Parathyroid adenoma (tissue), 2 donors: ENCODE measurements at regions not wholly inside any gene's neighbourhood (a gene's known extent, or its start where the extent isn't known, plus 50 kb on each side); places are given as distances from the start of the nearest gene placed in this dataset.
"Not testable (repeated sequence)": the region's sequence is repeated elsewhere in the genome, so short reads cannot be mapped to it uniquely, and the experiment has no call there.

Experiments
- H2AFZ ChIP-seq: fragments of 300-600 bp; sonication (generic); one replicate; pipeline ENCODE4 v1.7.0; 2017; ENCODE audit warnings: antibody characterized with exemption, mild to moderate bottlenecking
- H3K27ac ChIP-seq: fragments of 300-600 bp; sonication (generic); one replicate; pipeline ENCODE4 v1.7.0; 2017
- H3K27me3 ChIP-seq: fragments of 300-600 bp; sonication (generic); one replicate; pipeline ENCODE4 v1.7.0; 2017; ENCODE audit warnings: low read length; ENCODE audit not compliant: control insufficient read depth, insufficient read depth
- H3K36me3 ChIP-seq: fragments of 300-600 bp; sonication (generic); one replicate; pipeline ENCODE4 v1.7.0; 2017; ENCODE audit warnings: low read length; ENCODE audit not compliant: control insufficient read depth, insufficient read depth
- H3K4me1 ChIP-seq: fragments of 300-600 bp; sonication (generic); one replicate; pipeline ENCODE4 v1.7.0; 2017; ENCODE audit warnings: control low read depth
- H3K4me2 ChIP-seq: fragments of 300-600 bp; sonication (generic); one replicate; pipeline ENCODE4 v1.7.0; 2017; ENCODE audit warnings: low read length
- H3K4me3 ChIP-seq: fragments of 300-600 bp; sonication (generic); one replicate; pipeline ENCODE4 v1.7.0; 2017; ENCODE audit warnings: low read depth, low read length
- H3K79me2 ChIP-seq: fragments of 300-600 bp; sonication (generic); one replicate; pipeline ENCODE4 v1.7.0; 2017; ENCODE audit warnings: control low read depth
- H3K9ac ChIP-seq: fragments of 300-600 bp; sonication (generic); one replicate; pipeline ENCODE4 v1.7.0; 2017; ENCODE audit warnings: mild to moderate bottlenecking
- H3K9me3 ChIP-seq: fragments of 300-600 bp; sonication (generic); one replicate; pipeline ENCODE4 v1.7.0; 2017; ENCODE audit warnings: low read length; ENCODE audit not compliant: control insufficient read depth
- TF ChIP-seq, protein P1 (sequence below): fragments of 300-600 bp; sonication (generic); IDR thresholded peaks from one replicate; pipeline ENCODE4 v1.7.0; 2017; ENCODE audit warnings: antibody characterized with exemption, mild to moderate bottlenecking
- donor health status: primary hyperparathyroidism.

DNA sequence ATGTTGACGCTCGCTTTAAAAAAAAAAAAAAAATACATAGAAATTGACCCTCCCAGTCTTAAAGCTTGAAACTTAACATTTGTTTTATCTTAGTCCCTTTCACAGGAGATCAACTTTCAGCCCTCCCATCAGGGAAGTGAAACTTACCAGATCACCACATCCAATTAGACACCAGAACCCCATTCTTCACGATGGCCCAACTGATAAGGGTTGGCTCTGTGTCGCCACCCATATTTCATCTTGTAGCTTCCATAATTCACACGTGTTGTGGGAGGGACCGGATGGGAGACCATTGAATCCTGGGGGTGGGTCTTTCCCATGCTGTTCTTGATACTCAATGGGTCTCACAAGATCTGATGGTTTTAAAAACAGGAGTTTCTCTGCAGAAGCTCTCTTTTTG, 629.4 kb upstream of the KCND2 start:
- no peak overlapping the region for H3K9ac ChIP-seq
- H2AFZ ChIP-seq = no peak overlapping the region
- TF ChIP-seq, protein P1, sequence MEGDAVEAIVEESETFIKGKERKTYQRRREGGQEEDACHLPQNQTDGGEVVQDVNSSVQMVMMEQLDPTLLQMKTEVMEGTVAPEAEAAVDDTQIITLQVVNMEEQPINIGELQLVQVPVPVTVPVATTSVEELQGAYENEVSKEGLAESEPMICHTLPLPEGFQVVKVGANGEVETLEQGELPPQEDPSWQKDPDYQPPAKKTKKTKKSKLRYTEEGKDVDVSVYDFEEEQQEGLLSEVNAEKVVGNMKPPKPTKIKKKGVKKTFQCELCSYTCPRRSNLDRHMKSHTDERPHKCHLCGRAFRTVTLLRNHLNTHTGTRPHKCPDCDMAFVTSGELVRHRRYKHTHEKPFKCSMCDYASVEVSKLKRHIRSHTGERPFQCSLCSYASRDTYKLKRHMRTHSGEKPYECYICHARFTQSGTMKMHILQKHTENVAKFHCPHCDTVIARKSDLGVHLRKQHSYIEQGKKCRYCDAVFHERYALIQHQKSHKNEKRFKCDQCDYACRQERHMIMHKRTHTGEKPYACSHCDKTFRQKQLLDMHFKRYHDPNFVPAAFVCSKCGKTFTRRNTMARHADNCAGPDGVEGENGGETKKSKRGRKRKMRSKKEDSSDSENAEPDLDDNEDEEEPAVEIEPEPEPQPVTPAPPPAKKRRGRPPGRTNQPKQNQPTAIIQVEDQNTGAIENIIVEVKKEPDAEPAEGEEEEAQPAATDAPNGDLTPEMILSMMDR = no peak
- no peak overlapping the region for H3K4me2 ChIP-seq
- no peak overlapping the region for H3K4me3 ChIP-seq
- H3K36me3 ChIP-seq = no peaks in the 10 kb centered on the region
- no peaks in the 10 kb centered on the region for H3K27me3 ChIP-seq
- H3K27ac ChIP-seq = no peak overlapping the region
- H3K9me3 ChIP-seq = no peaks in the 10 kb centered on the region
- H3K4me1 ChIP-seq = no peaks in the 10 kb centered on the region
- no peaks in the 10 kb centered on the region for H3K79me2 ChIP-seq

DNA sequence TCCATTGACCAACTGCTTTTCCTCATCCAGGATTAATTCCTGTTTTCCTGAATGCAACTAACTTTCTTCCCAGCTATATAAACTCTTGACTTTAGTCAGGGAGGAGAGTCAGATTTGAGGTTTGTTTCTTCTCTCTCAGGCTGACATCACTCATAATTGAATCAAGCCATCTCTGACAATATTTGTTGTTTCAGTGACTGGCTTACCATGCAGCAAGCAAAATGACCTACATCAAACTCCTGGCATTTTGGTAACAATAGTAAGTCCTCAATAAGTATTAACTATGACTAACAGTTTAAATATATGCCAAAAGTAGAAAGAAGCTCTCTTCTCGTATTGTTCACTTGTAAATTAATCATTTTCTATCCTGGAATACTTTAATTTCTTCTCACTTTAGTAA, 625.7 kb upstream of the KCND2 start:
- H2AFZ ChIP-seq = no peak overlapping the region
- H3K27me3 ChIP-seq = no peaks in the 10 kb centered on the region
- H3K27ac ChIP-seq = no peak overlapping the region
- H3K36me3 ChIP-seq = no peaks in the 10 kb centered on the region
- no peaks in the 10 kb centered on the region for H3K9me3 ChIP-seq
- TF ChIP-seq, protein P1 = no peak
- H3K4me2 ChIP-seq = no peak overlapping the region
- no peak overlapping the region for H3K9ac ChIP-seq
- no peaks in the 10 kb centered on the region for H3K4me1 ChIP-seq
- no peaks in the 10 kb centered on the region for H3K79me2 ChIP-seq
- H3K4me3 ChIP-seq = no peak overlapping the region

DNA sequence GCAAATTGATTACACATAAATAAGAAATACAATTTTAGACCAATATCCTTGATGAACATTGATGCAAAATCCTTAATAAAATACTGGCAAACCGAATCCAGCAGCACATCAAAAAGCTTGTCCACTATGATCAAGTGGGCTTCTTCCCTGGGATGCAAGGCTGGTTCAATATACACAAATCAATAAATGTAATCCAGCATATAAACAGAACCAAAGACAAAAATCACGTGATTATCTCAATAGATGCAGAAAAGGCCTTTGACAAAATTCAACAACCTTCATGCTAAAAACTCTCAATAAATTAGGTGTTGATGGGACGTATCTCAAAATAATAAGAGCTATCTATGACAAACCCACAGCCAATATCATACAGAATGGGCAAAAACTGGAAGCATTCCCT, 624.2 kb upstream of the KCND2 start:
- not testable (repeated sequence) for H2AFZ ChIP-seq, H3K36me3 ChIP-seq, H3K9ac ChIP-seq, H3K9me3 ChIP-seq, H3K79me2 ChIP-seq, H3K4me1 ChIP-seq, H3K27ac ChIP-seq, H3K27me3 ChIP-seq, H3K4me2 ChIP-seq, H3K4me3 ChIP-seq

DNA sequence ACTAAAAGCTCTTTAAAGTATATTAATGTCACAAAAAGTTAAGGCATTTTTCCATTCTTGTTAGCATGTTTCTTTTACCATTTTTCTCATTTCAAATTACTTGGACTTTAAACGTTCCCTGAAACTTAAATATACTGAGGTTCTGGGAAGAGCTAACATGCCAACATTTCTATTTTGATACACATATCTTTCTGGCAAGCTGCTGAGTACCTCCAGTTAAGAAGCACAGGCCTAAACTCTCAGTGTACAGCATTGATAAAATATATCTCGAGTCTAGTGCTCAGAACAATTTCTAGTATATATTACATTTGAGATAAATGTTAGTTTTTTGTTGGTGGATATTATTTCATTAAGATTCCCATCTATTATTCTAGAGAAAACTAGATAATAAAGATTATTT, 612.9 kb upstream of the KCND2 start:
- Histone ChIP-seq H3K36me3 (no peaks in the 10 kb centered on the region), H3K4me2 (no peak overlapping the region), H3K27ac (no peak overlapping the region), H3K9ac (no peak overlapping the region), H3K4me3 (no peak overlapping the region), H3K79me2 (no peaks in the 10 kb centered on the region), H3K4me1 (no peaks in the 10 kb centered on the region), H3K27me3 (no peaks in the 10 kb centered on the region), H3K9me3 (no peaks in the 10 kb centered on the region), H2AFZ (no peak overlapping the region)
- TF ChIP-seq, protein P1 = no peak

DNA sequence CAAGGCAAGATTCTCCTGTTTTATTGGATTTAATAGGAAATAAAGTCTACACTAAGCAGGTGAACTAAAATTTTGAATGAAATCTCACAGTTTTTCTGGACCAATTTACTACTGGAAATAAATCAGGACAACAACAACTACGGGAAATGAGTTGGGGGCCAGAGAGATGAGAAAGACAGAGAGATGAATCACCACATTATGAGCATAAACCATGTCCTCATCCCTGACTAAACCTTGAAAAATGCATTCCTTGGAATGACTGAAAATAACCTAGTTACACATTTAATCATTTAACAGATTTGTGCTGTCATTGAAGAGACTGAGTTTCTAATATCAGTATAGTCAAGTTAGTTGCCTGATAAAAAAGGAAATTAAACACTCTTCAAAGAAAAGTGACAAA, 608.4 kb upstream of the KCND2 start:
- Histone ChIP-seq H3K9ac (no peak overlapping the region), H3K9me3 (no peaks in the 10 kb centered on the region), H3K79me2 (no peaks in the 10 kb centered on the region), H2AFZ (no peak overlapping the region), H3K4me2 (no peak overlapping the region), H3K4me1 (no peaks in the 10 kb centered on the region), H3K36me3 (no peaks in the 10 kb centered on the region), H3K4me3 (no peak overlapping the region), H3K27me3 (no peaks in the 10 kb centered on the region), H3K27ac (no peak overlapping the region)
- TF ChIP-seq, protein P1 = no peak
